ENCODE measurements at regions not wholly inside any gene's neighbourhood (a gene's known extent, or its start where the extent isn't known, plus 50 kb on each side); places are given as distances from the start of the nearest gene placed in this dataset.

- TF ChIP-seq CTCF (conservative IDR thresholded peaks at IDR 0.05 in 1 of 2, IDR thresholded peaks at IDR 0.05 in 1 of 2; ENCODE audit: extremely low read depth in 1 of 2, insufficient read depth in 1 of 2, low read depth in 1 of 2, low read length in 2 of 2) (no peak), EZH2 (IDR thresholded peaks at IDR 0.05; ENCODE audit: borderline replicate concordance, low read length) (no peak)
Measured at GRCh38 chr9:1956958-1957357, 58.2 kb upstream of the SMARCA2 start.

Data from mammary epithelial cell (primary cell).